ENCODE measurements at regions not wholly inside any gene's neighbourhood (a gene's known extent, or its start where the extent isn't known, plus 50 kb on each side); places are given as distances from the start of the nearest gene placed in this dataset.

DNA sequence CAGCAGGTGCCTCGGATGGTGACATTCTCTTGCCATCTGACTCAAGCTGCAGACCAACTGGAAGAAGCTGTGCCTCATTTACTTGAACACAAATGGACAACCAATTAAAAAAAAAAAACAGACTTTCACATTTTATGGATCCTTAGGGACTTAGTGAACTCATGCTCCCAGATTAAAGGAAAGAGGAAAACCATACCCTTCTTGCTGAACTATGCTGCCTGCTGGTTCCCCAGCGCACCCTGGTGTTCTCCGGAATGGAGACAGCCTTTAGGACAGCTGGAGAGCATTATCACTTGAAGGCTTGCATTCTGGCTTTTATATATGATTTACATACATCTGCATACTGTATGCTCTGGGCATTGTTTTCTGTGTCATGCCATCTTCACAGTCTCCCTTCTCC is 370.7 kb downstream of the SLC4A3 start:
- no peaks in the 10 kb centered on the region for H3K4me1 ChIP-seq
- TF ChIP-seq, protein P1, sequence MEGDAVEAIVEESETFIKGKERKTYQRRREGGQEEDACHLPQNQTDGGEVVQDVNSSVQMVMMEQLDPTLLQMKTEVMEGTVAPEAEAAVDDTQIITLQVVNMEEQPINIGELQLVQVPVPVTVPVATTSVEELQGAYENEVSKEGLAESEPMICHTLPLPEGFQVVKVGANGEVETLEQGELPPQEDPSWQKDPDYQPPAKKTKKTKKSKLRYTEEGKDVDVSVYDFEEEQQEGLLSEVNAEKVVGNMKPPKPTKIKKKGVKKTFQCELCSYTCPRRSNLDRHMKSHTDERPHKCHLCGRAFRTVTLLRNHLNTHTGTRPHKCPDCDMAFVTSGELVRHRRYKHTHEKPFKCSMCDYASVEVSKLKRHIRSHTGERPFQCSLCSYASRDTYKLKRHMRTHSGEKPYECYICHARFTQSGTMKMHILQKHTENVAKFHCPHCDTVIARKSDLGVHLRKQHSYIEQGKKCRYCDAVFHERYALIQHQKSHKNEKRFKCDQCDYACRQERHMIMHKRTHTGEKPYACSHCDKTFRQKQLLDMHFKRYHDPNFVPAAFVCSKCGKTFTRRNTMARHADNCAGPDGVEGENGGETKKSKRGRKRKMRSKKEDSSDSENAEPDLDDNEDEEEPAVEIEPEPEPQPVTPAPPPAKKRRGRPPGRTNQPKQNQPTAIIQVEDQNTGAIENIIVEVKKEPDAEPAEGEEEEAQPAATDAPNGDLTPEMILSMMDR (IDR thresholded peaks at IDR 0.05) = no peak
- TF ChIP-seq POLR2AphosphoS5 (IDR thresholded peaks at IDR 0.05; ENCODE audit: insufficient read depth in 1 of 2, low read depth in 1 of 2) = no peak
- no peak for DNase-seq (ENCODE audit: extremely low spot score in 2 of 2)
- H3K27me3 ChIP-seq = no peaks in the 10 kb centered on the region
- no peaks in the 10 kb centered on the region for H3K36me3 ChIP-seq
- H3K9me3 ChIP-seq = no peaks in the 10 kb centered on the region
- no peak overlapping the region for H3K27ac ChIP-seq
- H3K4me3 ChIP-seq = no peak overlapping the region
- intact Hi-C loops (cut with DNase I) = no loop called here

DNA sequence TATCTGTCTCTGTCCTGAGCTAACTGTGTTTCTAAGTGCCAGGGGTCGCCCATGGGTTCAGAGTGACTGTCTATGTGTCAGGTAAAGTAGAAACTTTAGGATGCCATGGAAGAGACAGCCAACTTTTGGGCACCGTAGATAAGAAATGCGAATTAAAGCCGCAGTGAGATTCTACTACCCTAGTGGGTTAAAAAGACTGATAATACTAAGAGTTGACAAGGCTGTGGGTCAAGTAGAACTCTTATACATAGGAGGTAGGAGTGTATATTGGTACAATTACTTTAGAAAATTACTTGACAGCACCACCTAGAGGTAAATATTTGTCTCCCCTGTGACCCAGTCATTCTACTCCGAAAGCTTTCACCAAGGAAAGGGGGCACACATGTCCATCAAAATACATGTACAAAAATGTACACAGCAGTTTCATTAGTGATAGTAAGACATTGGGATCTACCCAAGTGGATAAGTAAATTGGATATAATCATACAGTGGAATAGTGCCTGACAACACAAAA is 371.3 kb downstream of the SLC4A3 start:
- no peaks in the 10 kb centered on the region for H3K9me3 ChIP-seq
- H3K36me3 ChIP-seq = no peaks in the 10 kb centered on the region
- no peak overlapping the region for H3K4me3 ChIP-seq
- no peak for DNase-seq (ENCODE audit: extremely low spot score in 2 of 2)
- no peaks in the 10 kb centered on the region for H3K27me3 ChIP-seq
- no peaks in the 10 kb centered on the region for H3K4me1 ChIP-seq
- TF ChIP-seq POLR2A (IDR thresholded peaks at IDR 0.05) (no peak), POLR2AphosphoS5 (IDR thresholded peaks at IDR 0.05; ENCODE audit: insufficient read depth in 1 of 2, low read depth in 1 of 2) (no peak)
- TF ChIP-seq, protein P1 (IDR thresholded peaks at IDR 0.05) = no peak
- intact Hi-C loops (cut with DNase I) = no loop called here
- H3K27ac ChIP-seq = no peak overlapping the region

DNA sequence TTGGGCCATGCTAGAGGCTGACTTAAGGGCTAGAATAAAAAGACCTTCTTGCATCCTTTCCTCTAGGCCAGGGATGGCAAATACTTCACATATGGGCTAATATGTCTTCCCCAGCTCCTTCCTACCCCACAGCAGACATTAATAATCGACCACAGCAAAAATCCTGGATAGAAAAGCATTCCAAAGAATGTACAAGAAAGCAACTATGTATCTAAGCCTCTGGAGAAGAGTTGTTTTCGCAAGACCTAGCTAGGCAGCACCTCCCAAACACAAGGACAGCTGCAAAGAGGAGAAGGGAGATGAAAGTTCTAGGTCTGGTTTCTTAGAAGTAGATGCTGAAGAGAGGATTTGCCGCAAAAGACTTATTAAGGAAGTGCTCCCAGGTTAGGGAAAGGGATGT is 372.6 kb downstream of the SLC4A3 start:
- no peak for DNase-seq (ENCODE audit: extremely low spot score in 2 of 2)
- Histone ChIP-seq H3K36me3 (no peaks in the 10 kb centered on the region), H3K27me3 (no peaks in the 10 kb centered on the region), H3K4me1 (no peaks in the 10 kb centered on the region), H3K9me3 (no peaks in the 10 kb centered on the region), H3K27ac (no peak overlapping the region), H3K4me3 (no peak overlapping the region)
- TF ChIP-seq POLR2A (IDR thresholded peaks at IDR 0.05) = no peak
- TF ChIP-seq, protein P1 (IDR thresholded peaks at IDR 0.05) = no peak
- no peak for TF ChIP-seq POLR2AphosphoS5 (IDR thresholded peaks at IDR 0.05; ENCODE audit: insufficient read depth in 1 of 2, low read depth in 1 of 2)
- intact Hi-C loops (cut with DNase I) = no loop called here

- H3K27ac ChIP-seq = no peak overlapping the region
- TF ChIP-seq, protein P1 (IDR thresholded peaks at IDR 0.05) = no peak
- TF ChIP-seq POLR2A (IDR thresholded peaks at IDR 0.05) = no peak
- no peak for TF ChIP-seq POLR2AphosphoS5 (IDR thresholded peaks at IDR 0.05; ENCODE audit: insufficient read depth in 1 of 2, low read depth in 1 of 2)
- intact Hi-C loops (cut with DNase I) = no loop called here
- H3K27me3 ChIP-seq = no peaks in the 10 kb centered on the region
- no peak overlapping the region for H3K4me3 ChIP-seq
- no peaks in the 10 kb centered on the region for H3K4me1 ChIP-seq
- H3K9me3 ChIP-seq = no peaks in the 10 kb centered on the region
- H3K36me3 ChIP-seq = no peaks in the 10 kb centered on the region
- DNase-seq (ENCODE audit: extremely low spot score in 2 of 2) = no peak
Observed at GRCh38 chr2:220000586-220000985, 373.2 kb downstream of the SLC4A3 start.

DNA sequence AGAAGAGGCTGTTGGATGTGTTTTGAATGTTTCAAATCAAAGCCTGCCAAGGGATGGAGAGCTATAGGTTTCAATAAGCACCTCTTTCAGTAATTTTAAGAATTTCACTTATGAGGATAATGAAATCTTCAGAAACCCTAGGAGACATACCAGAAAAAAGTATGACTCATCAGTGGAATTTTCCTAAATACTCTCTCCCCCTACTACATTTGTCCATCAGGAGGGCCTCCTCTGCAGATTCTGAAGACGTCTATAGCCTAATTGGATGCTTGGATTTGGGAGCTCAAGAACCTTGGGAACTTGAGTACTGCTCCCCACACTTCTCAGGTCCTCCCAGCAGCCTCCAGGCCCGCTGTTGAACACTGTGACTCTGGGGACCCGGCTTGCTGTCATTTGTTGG is 374.3 kb downstream of the SLC4A3 start:
- no peaks in the 10 kb centered on the region for H3K4me1 ChIP-seq
- no peak overlapping the region for H3K4me3 ChIP-seq
- H3K36me3 ChIP-seq = no peaks in the 10 kb centered on the region
- no peaks in the 10 kb centered on the region for H3K9me3 ChIP-seq
- H3K27ac ChIP-seq = no peak overlapping the region
- no peak for TF ChIP-seq POLR2A (IDR thresholded peaks at IDR 0.05)
- TF ChIP-seq, protein P1 (IDR thresholded peaks at IDR 0.05) = no peak
- no peak for TF ChIP-seq POLR2AphosphoS5 (IDR thresholded peaks at IDR 0.05; ENCODE audit: insufficient read depth in 1 of 2, low read depth in 1 of 2)
- intact Hi-C loops (cut with DNase I) = no loop called here
- no peaks in the 10 kb centered on the region for H3K27me3 ChIP-seq
- no peak for DNase-seq (ENCODE audit: extremely low spot score in 2 of 2)
